Chondrocyte (in vitro differentiated cells): ENCODE measurements at regions not wholly inside any gene's neighbourhood (a gene's known extent, or its start where the extent isn't known, plus 50 kb on each side); places are given as distances from the start of the nearest gene placed in this dataset.

Source experiments
- DNase-seq: peaks from one replicate; pipeline ENCODE4 v3.0.0; 2021; ENCODE audit warnings: mixed read lengths, low spot score
- H3K27ac Mint-ChIP-seq: one replicate; pipeline ENCODE4 v1.8.0; 2021; ENCODE audit warnings: mild to moderate bottlenecking, moderate library complexity, mixed read lengths; ENCODE audit not compliant: unreplicated experiment
- H3K27me3 Mint-ChIP-seq: 2 replicates; pipeline ENCODE4 v1.8.0; 2021; ENCODE audit warnings: low read depth, mixed read lengths
- H3K36me3 Mint-ChIP-seq: 2 replicates; pipeline ENCODE4 v1.8.0; 2021; ENCODE audit warnings: low read depth, mixed read lengths
- H3K4me1 Mint-ChIP-seq: 2 replicates; pipeline ENCODE4 v1.8.0; 2021; ENCODE audit warnings: low read depth, mild to moderate bottlenecking, mixed read lengths
- H3K4me3 Mint-ChIP-seq: one replicate; pipeline ENCODE4 v1.8.0; 2021; ENCODE audit warnings: mild to moderate bottlenecking, moderate library complexity, mixed read lengths; ENCODE audit not compliant: unreplicated experiment
- H3K9me3 Mint-ChIP-seq: 2 replicates; pipeline ENCODE4 v1.8.0; 2021; ENCODE audit warnings: low read depth, mixed read lengths
- TF ChIP-seq, protein P1 (sequence below): fragments of 200-600 bp; sonication (generic); IDR thresholded peaks from 2 replicates; pipeline ENCODE4 v1.5.0; 2021; ENCODE audit warnings: antibody characterized with exemption, mild to moderate bottlenecking, moderate library complexity

DNA sequence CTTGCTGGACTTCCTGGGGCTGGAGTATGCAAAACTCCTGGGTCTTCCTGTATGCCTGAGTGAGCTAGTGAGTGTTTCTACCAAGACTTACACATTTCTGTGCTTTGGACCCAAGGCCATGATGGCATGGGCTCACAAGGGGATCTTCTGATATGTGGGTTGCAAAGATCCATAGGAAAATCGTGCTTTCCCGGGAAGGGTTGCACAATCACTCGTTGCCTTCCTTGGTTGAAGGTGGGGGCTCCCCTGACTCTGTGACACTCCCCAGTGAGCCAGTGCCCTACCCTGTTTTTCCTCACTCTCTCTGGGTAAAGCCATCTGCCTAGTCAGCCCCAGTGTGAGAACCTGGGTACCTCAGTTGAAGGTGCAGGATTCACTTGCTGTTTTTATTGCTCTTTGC lies 114.0 kb upstream of the CCDC179 start:
- TF ChIP-seq, protein P1, sequence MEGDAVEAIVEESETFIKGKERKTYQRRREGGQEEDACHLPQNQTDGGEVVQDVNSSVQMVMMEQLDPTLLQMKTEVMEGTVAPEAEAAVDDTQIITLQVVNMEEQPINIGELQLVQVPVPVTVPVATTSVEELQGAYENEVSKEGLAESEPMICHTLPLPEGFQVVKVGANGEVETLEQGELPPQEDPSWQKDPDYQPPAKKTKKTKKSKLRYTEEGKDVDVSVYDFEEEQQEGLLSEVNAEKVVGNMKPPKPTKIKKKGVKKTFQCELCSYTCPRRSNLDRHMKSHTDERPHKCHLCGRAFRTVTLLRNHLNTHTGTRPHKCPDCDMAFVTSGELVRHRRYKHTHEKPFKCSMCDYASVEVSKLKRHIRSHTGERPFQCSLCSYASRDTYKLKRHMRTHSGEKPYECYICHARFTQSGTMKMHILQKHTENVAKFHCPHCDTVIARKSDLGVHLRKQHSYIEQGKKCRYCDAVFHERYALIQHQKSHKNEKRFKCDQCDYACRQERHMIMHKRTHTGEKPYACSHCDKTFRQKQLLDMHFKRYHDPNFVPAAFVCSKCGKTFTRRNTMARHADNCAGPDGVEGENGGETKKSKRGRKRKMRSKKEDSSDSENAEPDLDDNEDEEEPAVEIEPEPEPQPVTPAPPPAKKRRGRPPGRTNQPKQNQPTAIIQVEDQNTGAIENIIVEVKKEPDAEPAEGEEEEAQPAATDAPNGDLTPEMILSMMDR, result no peak
- Mint-ChIP-seq H3K27me3 (no peaks in the 10 kb centered on the region), H3K9me3 (peaks cover 18% of the 10 kb centered on the region), H3K27ac (no peak overlapping the region), H3K4me1 (peaks cover 7% of the 10 kb centered on the region), H3K36me3 (no peaks in the 10 kb centered on the region), H3K4me3 (no peak overlapping the region)
- DNase-seq, result no peak

DNA sequence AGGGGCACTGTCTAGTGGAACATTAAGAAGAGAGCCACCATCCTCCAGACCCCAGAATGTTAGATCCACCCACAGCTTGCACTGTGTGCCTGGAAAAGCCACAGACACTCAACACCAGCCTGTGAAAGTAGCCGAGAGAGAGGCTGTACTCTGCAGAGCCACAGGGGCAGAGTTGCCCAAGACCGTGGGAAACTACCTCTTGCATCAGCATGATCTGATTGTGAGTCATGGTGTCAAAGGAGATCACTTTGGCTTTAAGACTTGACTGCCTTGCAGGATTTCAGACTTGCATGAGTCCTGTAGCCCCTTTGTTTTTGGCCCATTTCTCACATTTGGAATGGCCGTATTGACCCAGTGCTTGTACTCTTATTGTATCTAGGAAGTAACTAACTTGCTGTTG lies 115.9 kb upstream of the CCDC179 start:
- Mint-ChIP-seq H3K27ac (no peak overlapping the region), H3K27me3 (no peaks in the 10 kb centered on the region)
- no peak for DNase-seq

GRCh38 chr11:22982903-22983302 lies 122.6 kb upstream of the CCDC179 start:
- H3K4me1 Mint-ChIP-seq, result no peaks in the 10 kb centered on the region
- H3K27ac Mint-ChIP-seq, result no peak overlapping the region
- no peak for DNase-seq
- no peak overlapping the region for H3K4me3 Mint-ChIP-seq
- H3K36me3 Mint-ChIP-seq, result no peaks in the 10 kb centered on the region
- TF ChIP-seq, protein P1, result no peak
- H3K9me3 Mint-ChIP-seq, result peaks cover 10% of the 10 kb centered on the region
- no peaks in the 10 kb centered on the region for H3K27me3 Mint-ChIP-seq

More for the DNA sequence above, 115.9 kb upstream of the CCDC179 start:
- Mint-ChIP-seq H3K9me3 (peaks cover 16% of the 10 kb centered on the region), H3K36me3 (no peaks in the 10 kb centered on the region), H3K4me3 (no peak overlapping the region), H3K4me1 (peaks cover 7% of the 10 kb centered on the region)
- TF ChIP-seq, protein P1, result no peak

- no peak for DNase-seq
- Mint-ChIP-seq H3K27me3 (no peaks in the 10 kb centered on the region), H3K36me3 (no peaks in the 10 kb centered on the region), H3K4me3 (no peak overlapping the region), H3K27ac (no peak overlapping the region), H3K4me1 (no peaks in the 10 kb centered on the region), H3K9me3 (peaks cover 10% of the 10 kb centered on the region)
- TF ChIP-seq, protein P1, result no peak
These were observed 123.8 kb upstream of the CCDC179 start for GRCh38 chr11:22984045-22984444.

- Mint-ChIP-seq H3K4me3 (no peak overlapping the region), H3K27ac (no peak overlapping the region), H3K4me1 (no peaks in the 10 kb centered on the region), H3K36me3 (peaks cover 2% of the 10 kb centered on the region), H3K9me3 (peaks cover 17% of the 10 kb centered on the region), H3K27me3 (no peaks in the 10 kb centered on the region)
- no peak for DNase-seq
- TF ChIP-seq, protein P1, result no peak
These were observed 129.1 kb upstream of the CCDC179 start for GRCh38 chr11:22989371-22989770.
